GM21526 (cell line): ENCODE measurements at regions not wholly inside any gene's neighbourhood (a gene's known extent, or its start where the extent isn't known, plus 50 kb on each side); places are given as distances from the start of the nearest gene placed in this dataset.

ENCODE experiments used
- ATAC-seq: cut with Tn5 transposase; IDR thresholded peaks from one replicate; pipeline ENCODE4 v1.9.1; 2021; ENCODE audit warnings: moderate library complexity; ENCODE audit not compliant: unreplicated experiment, low FRiP score

- ATAC-seq: no peak
Measured at GRCh38 chr10:90530521-90530920, 327.3 kb downstream of the HTR7 start.

GRCh38 chr10:90557385-90557784 is 300.5 kb downstream of the HTR7 start:
- ATAC-seq: no peak

- no peak for ATAC-seq
Measured at GRCh38 chr10:90560331-90560730, 297.5 kb downstream of the HTR7 start.

- ATAC-seq: no peak
Measured at GRCh38 chr10:90561666-90562065, 296.2 kb downstream of the HTR7 start.

GRCh38 chr10:90571481-90572258 is 286.2 kb downstream of the HTR7 start:
- no peak for ATAC-seq

GRCh38 chr10:90575125-90575524 is 282.7 kb downstream of the HTR7 start:
- no peak for ATAC-seq

- no peak for ATAC-seq
Measured at GRCh38 chr10:90577569-90577968, 280.3 kb downstream of the HTR7 start.

- ATAC-seq: no peak
Measured at GRCh38 chr10:90579602-90580242, 278.1 kb downstream of the HTR7 start.

- no peak for ATAC-seq
Measured at GRCh38 chr10:90583416-90583815, 274.4 kb downstream of the HTR7 start.

GRCh38 chr10:90587081-90587491 is 270.8 kb downstream of the HTR7 start:
- ATAC-seq: no peak

- no peak for ATAC-seq
Measured at GRCh38 chr10:90587561-90587960, 270.3 kb downstream of the HTR7 start.

GRCh38 chr10:90588222-90588621 is 269.6 kb downstream of the HTR7 start:
- no peak for ATAC-seq

GRCh38 chr10:90589825-90590224 is 268.0 kb downstream of the HTR7 start:
- ATAC-seq: no peak

- ATAC-seq: no peak
Measured at GRCh38 chr10:90591629-90592028, 266.2 kb downstream of the HTR7 start.

- ATAC-seq: peak; percentile 59
Measured at GRCh38 chr10:90592638-90593302, 265.1 kb downstream of the HTR7 start.

- no peak for ATAC-seq
Measured at GRCh38 chr10:90598513-90598912, 259.3 kb downstream of the HTR7 start.

GRCh38 chr10:90602862-90603610 is 254.8 kb downstream of the HTR7 start:
- ATAC-seq: no peak

GRCh38 chr10:90604636-90605035 is 253.2 kb downstream of the HTR7 start:
- ATAC-seq: no peak

GRCh38 chr10:90605506-90605905 is 252.3 kb downstream of the HTR7 start:
- ATAC-seq: no peak

- ATAC-seq: no peak
Measured at GRCh38 chr10:90612276-90612675, 245.6 kb downstream of the HTR7 start.

- ATAC-seq: no peak
Measured at GRCh38 chr10:90614631-90615030, 243.2 kb downstream of the HTR7 start.
